ENCODE measurements at regions not wholly inside any gene's neighbourhood (a gene's known extent, or its start where the extent isn't known, plus 50 kb on each side); places are given as distances from the start of the nearest gene placed in this dataset.

DNA sequence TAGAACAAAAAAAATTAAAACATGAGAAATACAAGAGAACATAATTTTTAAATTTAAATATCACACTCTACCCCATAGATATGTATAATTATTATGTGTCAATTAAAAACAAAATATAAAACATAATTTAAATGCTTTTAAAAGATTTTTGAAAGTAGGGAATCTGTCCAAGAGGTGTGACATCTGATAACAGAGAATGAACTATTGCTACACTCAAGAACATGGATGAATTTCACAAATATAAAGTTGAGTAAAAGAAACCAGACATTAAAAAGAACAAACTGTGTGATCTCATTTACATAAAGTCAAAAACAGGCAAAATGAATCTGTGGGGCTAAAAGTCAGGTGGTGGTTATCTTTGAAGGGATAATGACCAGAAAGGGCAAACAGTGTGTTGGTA, 106.5 kb upstream of the COL21A1 start:
- H3K27me3 ChIP-seq (replicated peaks; ENCODE audit: control insufficient read depth, insufficient read depth, low read length): no peaks in the 10 kb centered on the region
- no peaks in the 10 kb centered on the region for H3K36me3 ChIP-seq (ENCODE audit: control insufficient read depth, insufficient read depth, low read length)
- DNase-seq (ENCODE audit: extremely low read depth, insufficient read length): no peak
- no peak overlapping the region for H3K4me3 ChIP-seq (replicated peaks; ENCODE audit: low read depth, low read length)
- TF ChIP-seq, protein P1, sequence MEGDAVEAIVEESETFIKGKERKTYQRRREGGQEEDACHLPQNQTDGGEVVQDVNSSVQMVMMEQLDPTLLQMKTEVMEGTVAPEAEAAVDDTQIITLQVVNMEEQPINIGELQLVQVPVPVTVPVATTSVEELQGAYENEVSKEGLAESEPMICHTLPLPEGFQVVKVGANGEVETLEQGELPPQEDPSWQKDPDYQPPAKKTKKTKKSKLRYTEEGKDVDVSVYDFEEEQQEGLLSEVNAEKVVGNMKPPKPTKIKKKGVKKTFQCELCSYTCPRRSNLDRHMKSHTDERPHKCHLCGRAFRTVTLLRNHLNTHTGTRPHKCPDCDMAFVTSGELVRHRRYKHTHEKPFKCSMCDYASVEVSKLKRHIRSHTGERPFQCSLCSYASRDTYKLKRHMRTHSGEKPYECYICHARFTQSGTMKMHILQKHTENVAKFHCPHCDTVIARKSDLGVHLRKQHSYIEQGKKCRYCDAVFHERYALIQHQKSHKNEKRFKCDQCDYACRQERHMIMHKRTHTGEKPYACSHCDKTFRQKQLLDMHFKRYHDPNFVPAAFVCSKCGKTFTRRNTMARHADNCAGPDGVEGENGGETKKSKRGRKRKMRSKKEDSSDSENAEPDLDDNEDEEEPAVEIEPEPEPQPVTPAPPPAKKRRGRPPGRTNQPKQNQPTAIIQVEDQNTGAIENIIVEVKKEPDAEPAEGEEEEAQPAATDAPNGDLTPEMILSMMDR (IDR thresholded peaks at IDR 0.05; ENCODE audit: insufficient read depth, low read length, poor library complexity, severe bottlenecking): no peak

DNA sequence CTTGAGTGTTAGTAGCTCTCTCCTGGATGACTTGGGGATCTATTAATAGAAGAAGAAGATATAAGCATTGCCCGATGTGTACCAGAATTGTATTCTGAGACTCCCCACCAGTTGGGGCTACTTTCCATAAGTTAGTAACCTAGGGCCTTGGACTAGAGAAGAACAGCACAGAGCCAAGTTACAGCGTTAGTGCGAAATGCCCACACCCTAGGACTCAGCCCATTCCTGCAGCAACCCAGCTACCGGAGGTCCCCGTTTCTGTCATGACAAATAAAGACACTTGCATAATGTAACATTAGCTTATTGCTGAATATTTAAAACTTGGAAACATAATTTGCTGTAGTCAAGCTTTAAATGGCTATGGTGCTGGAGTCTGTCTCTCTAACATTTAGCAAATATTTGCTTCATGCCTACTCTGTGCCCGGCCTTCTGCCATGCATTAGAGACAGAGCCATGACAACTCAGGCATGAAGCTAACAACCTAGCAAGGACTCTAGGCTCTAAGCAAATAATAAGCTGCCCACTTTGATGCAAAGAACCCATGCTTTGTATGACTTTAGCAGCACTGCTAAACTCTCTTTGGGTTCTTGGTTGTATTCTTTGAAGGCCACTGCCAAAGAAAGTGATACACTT, 103.4 kb upstream of the COL21A1 start:
- H3K27me3 ChIP-seq (replicated peaks; ENCODE audit: control insufficient read depth, insufficient read depth, low read length): no peaks in the 10 kb centered on the region
- DNase-seq (ENCODE audit: extremely low read depth, insufficient read length): no peak
- H3K36me3 ChIP-seq (ENCODE audit: control insufficient read depth, insufficient read depth, low read length): no peaks in the 10 kb centered on the region
- TF ChIP-seq, protein P1 (IDR thresholded peaks at IDR 0.05; ENCODE audit: insufficient read depth, low read length, poor library complexity, severe bottlenecking): no peak
- H3K4me3 ChIP-seq (replicated peaks; ENCODE audit: low read depth, low read length): no peak overlapping the region

DNA sequence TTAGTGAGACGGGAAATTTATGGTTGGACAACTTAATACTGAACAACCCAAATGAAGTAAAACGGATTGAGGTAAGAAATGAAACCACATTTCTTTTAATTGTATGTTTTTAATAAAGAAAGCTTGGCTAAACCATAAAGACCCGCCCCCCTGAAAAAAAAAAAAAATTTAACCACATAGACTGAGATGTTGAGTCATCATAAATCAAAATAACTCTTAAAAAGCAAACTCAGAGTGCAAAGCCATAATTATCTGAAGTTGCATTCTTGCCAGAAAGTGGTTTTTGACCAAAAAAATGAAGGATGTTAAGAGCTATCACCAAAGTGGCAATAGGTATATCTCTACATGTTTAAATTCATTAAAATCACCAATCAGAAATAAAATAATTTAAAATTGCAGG, 101.8 kb upstream of the COL21A1 start:
- DNase-seq (ENCODE audit: extremely low read depth, insufficient read length): no peak
- H3K27me3 ChIP-seq (replicated peaks; ENCODE audit: control insufficient read depth, insufficient read depth, low read length): no peaks in the 10 kb centered on the region
- H3K4me3 ChIP-seq (replicated peaks; ENCODE audit: low read depth, low read length): no peak overlapping the region
- H3K36me3 ChIP-seq (ENCODE audit: control insufficient read depth, insufficient read depth, low read length): no peaks in the 10 kb centered on the region
- TF ChIP-seq, protein P1 (IDR thresholded peaks at IDR 0.05; ENCODE audit: insufficient read depth, low read length, poor library complexity, severe bottlenecking): no peak

DNA sequence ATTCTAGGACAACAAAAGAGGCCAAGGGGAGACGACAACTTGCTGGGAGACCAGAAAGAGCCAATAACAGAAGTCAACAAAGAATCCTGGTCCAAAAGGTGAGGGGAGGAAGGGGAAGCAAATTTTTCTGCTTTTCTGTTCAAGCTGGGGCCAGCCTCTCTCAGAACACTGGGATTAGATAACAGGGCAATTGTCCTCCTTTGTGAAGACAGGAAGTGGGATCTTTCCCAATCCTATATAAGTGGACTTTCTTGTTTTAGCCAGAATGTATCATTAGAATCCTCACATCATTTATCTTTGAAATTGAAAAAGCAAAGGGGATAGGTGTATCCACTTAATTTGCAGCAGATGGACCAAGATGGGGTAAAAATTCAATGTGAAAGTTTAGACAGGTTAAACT, 101.2 kb upstream of the COL21A1 start:
- DNase-seq (ENCODE audit: extremely low read depth, insufficient read length): no peak
- TF ChIP-seq, protein P1 (IDR thresholded peaks at IDR 0.05; ENCODE audit: insufficient read depth, low read length, poor library complexity, severe bottlenecking): no peak
- no peaks in the 10 kb centered on the region for H3K36me3 ChIP-seq (ENCODE audit: control insufficient read depth, insufficient read depth, low read length)
- H3K27me3 ChIP-seq (replicated peaks; ENCODE audit: control insufficient read depth, insufficient read depth, low read length): no peaks in the 10 kb centered on the region
- no peak overlapping the region for H3K4me3 ChIP-seq (replicated peaks; ENCODE audit: low read depth, low read length)

DNA sequence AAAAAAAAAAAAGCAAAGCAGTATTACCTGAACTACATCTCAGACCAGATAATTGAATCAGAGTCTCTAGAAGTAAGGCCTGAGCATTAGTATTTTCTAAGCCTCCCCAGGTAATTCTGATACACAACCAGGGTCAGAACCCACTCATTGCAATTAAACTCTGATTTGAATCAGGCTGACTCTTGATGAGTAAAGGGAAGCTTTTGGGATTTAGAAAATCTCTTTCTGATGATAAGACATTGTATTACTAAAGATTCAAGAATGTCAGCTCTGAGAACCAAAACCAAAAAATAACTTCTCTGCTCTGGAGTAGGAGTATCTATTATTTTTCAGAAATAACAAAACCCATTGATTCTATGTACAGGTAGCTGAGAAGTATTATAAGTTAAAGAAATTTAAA, 100.1 kb upstream of the COL21A1 start:
- Histone ChIP-seq H3K4me3 (replicated peaks; ENCODE audit: low read depth, low read length) (no peak overlapping the region), H3K27me3 (replicated peaks; ENCODE audit: control insufficient read depth, insufficient read depth, low read length) (no peaks in the 10 kb centered on the region), H3K36me3 (ENCODE audit: control insufficient read depth, insufficient read depth, low read length) (no peaks in the 10 kb centered on the region)
- TF ChIP-seq, protein P1 (IDR thresholded peaks at IDR 0.05; ENCODE audit: insufficient read depth, low read length, poor library complexity, severe bottlenecking): no peak
- DNase-seq (ENCODE audit: extremely low read depth, insufficient read length): no peak

DNA sequence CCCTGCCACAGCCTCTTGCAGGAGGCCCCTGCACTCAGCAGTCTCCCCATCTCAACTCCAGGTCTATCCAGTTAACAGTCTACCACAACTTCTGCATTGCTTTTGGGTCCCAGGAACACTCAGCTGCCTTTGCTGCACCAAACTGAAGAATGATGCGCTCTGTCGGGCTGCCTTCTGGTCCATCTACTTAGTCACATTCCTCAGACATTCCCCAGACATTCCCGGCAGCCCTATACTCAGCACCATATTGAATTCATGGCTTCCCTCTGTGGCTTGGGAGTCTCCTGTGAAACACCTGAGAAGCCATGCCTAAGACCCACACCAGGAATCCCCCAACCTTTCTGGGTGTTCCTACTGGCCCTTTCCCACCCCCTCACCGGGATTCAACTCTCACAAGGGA, 99.6 kb upstream of the COL21A1 start:
- TF ChIP-seq, protein P1 (IDR thresholded peaks at IDR 0.05; ENCODE audit: insufficient read depth, low read length, poor library complexity, severe bottlenecking): no peak
- Histone ChIP-seq H3K27me3 (replicated peaks; ENCODE audit: control insufficient read depth, insufficient read depth, low read length) (no peaks in the 10 kb centered on the region), H3K36me3 (ENCODE audit: control insufficient read depth, insufficient read depth, low read length) (no peaks in the 10 kb centered on the region), H3K4me3 (replicated peaks; ENCODE audit: low read depth, low read length) (no peak overlapping the region)
- no peak for DNase-seq (ENCODE audit: extremely low read depth, insufficient read length)

Data from GM06990 (cell line).